HL-60 (cell line): ENCODE measurements at regions not wholly inside any gene's neighbourhood (a gene's known extent, or its start where the extent isn't known, plus 50 kb on each side); places are given as distances from the start of the nearest gene placed in this dataset.
"Not testable (repeated sequence)": the region's sequence is repeated elsewhere in the genome, so short reads cannot be mapped to it uniquely, and the experiment has no call there.

ENCODE experiments used
- DNase-seq, 2 experiments: peaks; one replicate each; pipeline ENCODE4 v3.0.0-alpha.2; 2010 to 2020; ENCODE audit warnings: low read depth in 1 of 2, low spot score in 1 of 2
- H3K27ac ChIP-seq: fragments of 250-450 bp; sonication (Bioruptor Pico); replicated peaks from 2 replicates; pipeline ENCODE4 v1.5.1; 2020; ENCODE audit warnings: mild to moderate bottlenecking, moderate library complexity
- H3K27me3 ChIP-seq: fragments of 250-450 bp; sonication (Bioruptor Pico); 2 replicates; pipeline ENCODE4 v1.5.1; 2021; ENCODE audit warnings: mild to moderate bottlenecking, moderate library complexity; ENCODE audit not compliant: insufficient read depth, poor library complexity, severe bottlenecking
- H3K4me3 ChIP-seq: replicated peaks from 2 replicates; pipeline ENCODE4 v1.5.1; 2011; ENCODE audit warnings: mild to moderate bottlenecking, control low read depth, low read length; ENCODE audit not compliant: insufficient read depth
- GABPA ChIP-seq: IDR thresholded peaks from 2 replicates; pipeline ENCODE4 v1.6.1; 2012; ENCODE audit warnings: low read depth
- POLR2AphosphoS5 ChIP-seq: IDR thresholded peaks from 2 replicates; pipeline ENCODE4 v1.6.1; 2012; ENCODE audit warnings: low read depth
- REST ChIP-seq: IDR thresholded peaks from 2 replicates; pipeline ENCODE4 v1.6.1; 2012; ENCODE audit warnings: low read depth; ENCODE audit not compliant: insufficient replicate concordance
- SPI1 ChIP-seq: IDR thresholded peaks from 2 replicates; pipeline ENCODE4 v1.6.1; 2012; ENCODE audit warnings: low read depth, mild to moderate bottlenecking, borderline replicate concordance
- TF ChIP-seq, protein P1 (sequence below): IDR thresholded peaks from one replicate; pipeline ENCODE4 v1.5.1; 2011; ENCODE audit warnings: low read length, control low read depth, inconsistent platforms; ENCODE audit not compliant: insufficient read depth

DNA sequence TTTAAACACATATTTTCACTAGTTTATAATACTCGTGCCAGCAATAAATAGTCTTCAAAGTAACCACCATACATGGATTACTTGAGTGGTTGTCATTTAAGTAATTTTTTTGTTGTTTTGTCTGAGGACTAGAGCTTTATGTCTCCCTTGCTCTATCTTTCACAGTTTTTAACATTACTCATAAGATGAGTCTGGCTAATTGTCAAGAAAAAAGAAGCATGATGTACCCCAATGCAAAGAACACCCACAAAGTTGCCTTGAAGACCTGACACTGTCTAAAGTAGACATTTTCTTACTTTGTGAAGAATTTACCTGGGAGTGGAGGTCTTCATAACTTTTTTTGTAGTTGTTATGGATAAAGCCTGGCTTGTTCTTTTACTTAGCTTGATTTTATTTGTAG lies 210.4 kb upstream of the BRINP3 start:
- Histone ChIP-seq H3K4me3 (no peak overlapping the region), H3K27me3 (no peaks in the 10 kb centered on the region), H3K27ac (no peak overlapping the region)
- no peak for TF ChIP-seq GABPA
- TF ChIP-seq REST, result no peak
- TF ChIP-seq SPI1, result no peak
- TF ChIP-seq POLR2AphosphoS5, result no peak
- TF ChIP-seq, protein P1, sequence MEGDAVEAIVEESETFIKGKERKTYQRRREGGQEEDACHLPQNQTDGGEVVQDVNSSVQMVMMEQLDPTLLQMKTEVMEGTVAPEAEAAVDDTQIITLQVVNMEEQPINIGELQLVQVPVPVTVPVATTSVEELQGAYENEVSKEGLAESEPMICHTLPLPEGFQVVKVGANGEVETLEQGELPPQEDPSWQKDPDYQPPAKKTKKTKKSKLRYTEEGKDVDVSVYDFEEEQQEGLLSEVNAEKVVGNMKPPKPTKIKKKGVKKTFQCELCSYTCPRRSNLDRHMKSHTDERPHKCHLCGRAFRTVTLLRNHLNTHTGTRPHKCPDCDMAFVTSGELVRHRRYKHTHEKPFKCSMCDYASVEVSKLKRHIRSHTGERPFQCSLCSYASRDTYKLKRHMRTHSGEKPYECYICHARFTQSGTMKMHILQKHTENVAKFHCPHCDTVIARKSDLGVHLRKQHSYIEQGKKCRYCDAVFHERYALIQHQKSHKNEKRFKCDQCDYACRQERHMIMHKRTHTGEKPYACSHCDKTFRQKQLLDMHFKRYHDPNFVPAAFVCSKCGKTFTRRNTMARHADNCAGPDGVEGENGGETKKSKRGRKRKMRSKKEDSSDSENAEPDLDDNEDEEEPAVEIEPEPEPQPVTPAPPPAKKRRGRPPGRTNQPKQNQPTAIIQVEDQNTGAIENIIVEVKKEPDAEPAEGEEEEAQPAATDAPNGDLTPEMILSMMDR, result no peak
- DNase-seq, result no peak

DNA sequence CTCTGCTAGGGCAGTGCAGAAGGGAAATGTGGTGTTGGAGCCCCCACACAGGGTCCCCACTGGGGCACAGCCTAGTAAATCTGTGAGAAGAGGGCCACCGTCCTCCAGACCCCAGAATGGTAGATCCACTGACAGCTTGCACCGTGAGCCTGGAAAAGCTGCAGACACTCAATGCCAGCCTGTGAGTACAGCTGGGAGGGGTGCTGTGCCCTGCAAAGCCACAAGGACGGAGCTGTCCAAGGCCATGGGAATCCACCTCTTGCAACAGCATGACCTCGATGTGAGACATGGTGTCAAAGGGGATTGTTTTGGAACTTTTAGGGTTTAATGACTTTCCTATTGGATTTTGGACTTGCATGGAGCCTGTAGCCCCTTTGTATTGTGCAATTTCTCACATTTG lies 220.8 kb upstream of the BRINP3 start:
- DNase-seq, H3K27me3 ChIP-seq, H3K27ac ChIP-seq, H3K4me3 ChIP-seq: not testable (repeated sequence)

GRCh38 chr1:190699165-190699564 lies 221.5 kb upstream of the BRINP3 start:
- Histone ChIP-seq H3K27ac (no peak overlapping the region), H3K27me3 (no peaks in the 10 kb centered on the region), H3K4me3 (no peak overlapping the region)
- no peak for DNase-seq
- TF ChIP-seq SPI1, result no peak
- TF ChIP-seq GABPA, result no peak

- Histone ChIP-seq H3K27ac (no peak overlapping the region), H3K4me3 (no peak overlapping the region), H3K27me3 (no peaks in the 10 kb centered on the region)
- TF ChIP-seq POLR2AphosphoS5 (no peak), GABPA (no peak), REST (no peak), SPI1 (no peak)
- TF ChIP-seq, protein P1, result no peak
- no peak for DNase-seq
These were observed 230.9 kb upstream of the BRINP3 start for GRCh38 chr1:190708418-190709057.

GRCh38 chr1:190711069-190711468 lies 233.4 kb upstream of the BRINP3 start:
- no peak for TF ChIP-seq REST
- TF ChIP-seq POLR2AphosphoS5, result no peak
- TF ChIP-seq, protein P1, result no peak
- TF ChIP-seq GABPA, result no peak
- TF ChIP-seq SPI1, result no peak
- no peak overlapping the region for H3K27ac ChIP-seq
- DNase-seq, result no peak
- no peak overlapping the region for H3K4me3 ChIP-seq
- H3K27me3 ChIP-seq, result no peaks in the 10 kb centered on the region
